ENCODE measurements at regions not wholly inside any gene's neighbourhood (a gene's known extent, or its start where the extent isn't known, plus 50 kb on each side); places are given as distances from the start of the nearest gene placed in this dataset.
"Not testable (repeated sequence)": the region's sequence is repeated elsewhere in the genome, so short reads cannot be mapped to it uniquely, and the experiment has no call there.

DNA sequence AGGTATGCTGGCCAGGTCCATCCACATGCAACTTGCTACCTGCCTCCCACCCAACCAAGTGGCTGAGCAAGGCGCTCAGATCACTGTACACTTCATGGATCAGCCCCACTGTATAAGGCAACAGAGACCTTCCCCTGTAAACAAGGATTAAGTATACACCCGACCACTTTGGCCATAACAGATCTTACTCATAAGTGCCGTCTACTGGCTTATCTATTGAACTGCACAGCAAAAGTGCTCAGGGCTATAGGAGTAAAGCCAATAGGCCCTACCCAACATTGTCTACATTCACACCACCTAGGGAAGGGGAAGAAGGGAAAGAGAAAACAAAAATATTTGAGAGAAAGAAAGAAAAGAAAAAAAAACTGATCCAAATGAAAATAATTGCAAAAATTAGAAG lies 663.9 kb upstream of the LRRTM1 start:
- H2AFZ ChIP-seq (ENCODE audit: low read length, unreplicated experiment), result no peak overlapping the region
- no peaks in the 10 kb centered on the region for H3K4me1 ChIP-seq (ENCODE audit: control insufficient read depth, insufficient read depth, low read length, unreplicated experiment)
- no peak overlapping the region for H3K4me3 ChIP-seq (ENCODE audit: low read depth, low read length)
- no peaks in the 10 kb centered on the region for H3K27me3 ChIP-seq (ENCODE audit: insufficient read depth, low read length)
- H3K27ac ChIP-seq (ENCODE audit: low read depth, low read length), result no peak overlapping the region
- no peaks in the 10 kb centered on the region for H3K36me3 ChIP-seq (ENCODE audit: insufficient read depth, low read length)
- no peaks in the 10 kb centered on the region for H3K79me2 ChIP-seq (ENCODE audit: control insufficient read depth, insufficient read depth, low read length, unreplicated experiment)

DNA sequence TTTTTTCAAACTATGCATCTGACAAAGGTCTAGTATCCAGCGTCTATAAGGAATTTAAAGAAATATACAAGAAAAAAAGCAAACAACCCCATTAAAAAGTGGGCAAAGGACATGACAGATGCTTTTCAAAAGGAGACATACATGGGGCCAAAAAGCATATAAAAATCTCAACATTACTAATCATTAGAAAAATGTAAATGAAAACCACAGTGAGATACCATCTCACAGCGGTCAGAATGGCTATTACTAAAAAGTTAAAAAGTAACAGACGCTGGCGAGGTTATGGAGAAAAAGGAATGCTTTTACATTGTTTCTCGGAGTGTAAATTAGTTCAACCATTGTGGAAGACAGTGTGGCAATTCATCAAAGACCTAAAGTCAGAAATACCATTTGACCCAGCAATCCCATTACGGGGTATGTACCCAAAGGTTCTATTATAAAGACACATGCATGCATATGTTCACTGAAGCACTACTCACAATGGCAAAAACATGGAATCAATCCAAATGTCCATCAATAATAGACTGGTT lies 643.1 kb upstream of the LRRTM1 start:
- Histone ChIP-seq H3K4me3 (ENCODE audit: low read depth, low read length) (no peak overlapping the region), H3K27ac (ENCODE audit: low read depth, low read length) (no peak overlapping the region), H2AFZ (ENCODE audit: low read length, unreplicated experiment) (no peak overlapping the region), H3K36me3 (ENCODE audit: insufficient read depth, low read length) (no peaks in the 10 kb centered on the region), H3K27me3 (ENCODE audit: insufficient read depth, low read length) (no peaks in the 10 kb centered on the region), H3K4me1 (ENCODE audit: control insufficient read depth, insufficient read depth, low read length, unreplicated experiment) (no peaks in the 10 kb centered on the region), H3K79me2 (ENCODE audit: control insufficient read depth, insufficient read depth, low read length, unreplicated experiment) (no peaks in the 10 kb centered on the region)

DNA sequence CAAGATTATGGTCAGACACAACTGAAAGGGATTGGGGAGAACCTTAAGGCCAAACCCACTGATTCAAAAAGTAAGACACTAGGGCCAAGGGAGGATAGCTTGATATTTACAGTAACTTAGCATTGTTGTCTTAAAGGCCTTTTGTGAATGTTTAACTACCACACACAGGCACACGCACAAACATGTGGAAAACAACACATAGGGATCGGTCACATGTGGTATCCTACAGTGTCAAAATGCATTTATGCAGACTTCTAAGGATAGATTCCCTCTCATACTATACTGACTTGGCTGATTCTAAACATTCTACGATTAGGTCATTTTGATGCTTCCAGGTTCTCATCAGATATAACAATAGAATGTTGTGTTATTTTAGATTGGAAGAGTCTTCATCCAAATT lies 638.9 kb upstream of the LRRTM1 start:
- Histone ChIP-seq H2AFZ (ENCODE audit: low read length, unreplicated experiment) (no peak overlapping the region), H3K27me3 (ENCODE audit: insufficient read depth, low read length) (no peaks in the 10 kb centered on the region), H3K27ac (ENCODE audit: low read depth, low read length) (no peak overlapping the region), H3K36me3 (ENCODE audit: insufficient read depth, low read length) (no peaks in the 10 kb centered on the region), H3K4me3 (ENCODE audit: low read depth, low read length) (no peak overlapping the region), H3K79me2 (ENCODE audit: control insufficient read depth, insufficient read depth, low read length, unreplicated experiment) (no peaks in the 10 kb centered on the region), H3K4me1 (ENCODE audit: control insufficient read depth, insufficient read depth, low read length, unreplicated experiment) (no peaks in the 10 kb centered on the region)

DNA sequence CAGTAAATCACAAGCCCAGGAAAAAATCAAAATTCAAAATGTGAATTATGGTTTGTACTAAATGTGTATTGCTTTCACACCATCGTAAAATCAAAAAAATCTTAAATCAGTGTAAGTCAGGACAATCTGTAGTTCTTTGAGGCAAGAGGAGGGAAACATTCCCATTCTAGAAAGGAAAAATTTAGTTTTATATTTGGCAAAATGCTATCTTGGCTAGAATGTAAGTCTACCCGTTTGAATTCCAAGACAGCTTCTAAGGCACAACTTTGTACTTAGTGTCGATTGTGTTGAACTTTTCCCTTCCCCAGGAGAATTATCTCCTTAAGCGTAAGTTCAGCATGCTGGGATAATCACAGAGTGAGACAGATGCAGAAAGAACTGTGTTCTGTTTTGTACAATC lies 638.2 kb upstream of the LRRTM1 start:
- Histone ChIP-seq H3K36me3 (ENCODE audit: insufficient read depth, low read length) (no peaks in the 10 kb centered on the region), H2AFZ (ENCODE audit: low read length, unreplicated experiment) (no peak overlapping the region), H3K27ac (ENCODE audit: low read depth, low read length) (no peak overlapping the region), H3K4me3 (ENCODE audit: low read depth, low read length) (no peak overlapping the region), H3K79me2 (ENCODE audit: control insufficient read depth, insufficient read depth, low read length, unreplicated experiment) (no peaks in the 10 kb centered on the region), H3K4me1 (ENCODE audit: control insufficient read depth, insufficient read depth, low read length, unreplicated experiment) (no peaks in the 10 kb centered on the region), H3K27me3 (ENCODE audit: insufficient read depth, low read length) (no peaks in the 10 kb centered on the region)

DNA sequence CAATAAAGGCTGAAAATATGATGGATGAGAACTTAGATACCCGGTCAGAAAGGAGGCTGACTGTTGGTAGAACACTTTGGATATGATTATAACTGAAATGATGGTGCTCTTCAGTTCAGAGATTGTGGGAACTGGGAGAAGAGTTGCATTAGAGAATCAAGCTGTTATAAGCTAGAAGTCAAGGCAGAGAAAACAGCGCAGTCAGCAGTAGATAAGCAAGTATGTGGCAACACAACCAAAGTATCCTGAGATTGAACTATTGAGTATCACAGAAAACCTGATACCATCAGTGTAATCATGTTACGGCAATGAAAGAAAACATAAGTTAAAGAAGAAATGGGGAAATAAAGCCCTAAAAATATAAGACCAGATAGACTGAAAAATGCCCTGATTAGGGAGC lies 633.9 kb upstream of the LRRTM1 start:
- no peaks in the 10 kb centered on the region for H3K27me3 ChIP-seq (ENCODE audit: insufficient read depth, low read length)
- no peak overlapping the region for H2AFZ ChIP-seq (ENCODE audit: low read length, unreplicated experiment)
- no peaks in the 10 kb centered on the region for H3K4me1 ChIP-seq (ENCODE audit: control insufficient read depth, insufficient read depth, low read length, unreplicated experiment)
- no peak overlapping the region for H3K27ac ChIP-seq (ENCODE audit: low read depth, low read length)
- H3K4me3 ChIP-seq (ENCODE audit: low read depth, low read length), result no peak overlapping the region
- no peaks in the 10 kb centered on the region for H3K79me2 ChIP-seq (ENCODE audit: control insufficient read depth, insufficient read depth, low read length, unreplicated experiment)
- H3K36me3 ChIP-seq (ENCODE audit: insufficient read depth, low read length), result no peaks in the 10 kb centered on the region

DNA sequence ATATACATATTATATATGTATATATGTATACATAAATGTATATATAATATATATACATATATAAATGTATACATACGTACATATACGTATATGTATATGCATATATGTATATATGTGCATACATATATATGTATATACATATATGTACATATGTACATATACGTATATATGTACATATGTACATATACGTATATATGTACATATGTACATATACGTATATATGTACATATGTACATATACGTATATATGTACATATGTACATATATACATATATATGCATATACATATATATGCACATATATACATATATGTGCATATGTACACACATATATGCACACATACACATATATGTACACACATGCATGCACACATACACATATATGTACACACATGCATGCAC lies 627.3 kb upstream of the LRRTM1 start:
- H3K4me3 ChIP-seq (ENCODE audit: low read depth, low read length); H3K4me1 ChIP-seq (ENCODE audit: control insufficient read depth, insufficient read depth, low read length, unreplicated experiment); H3K79me2 ChIP-seq (ENCODE audit: control insufficient read depth, insufficient read depth, low read length, unreplicated experiment); H3K27me3 ChIP-seq (ENCODE audit: insufficient read depth, low read length); H2AFZ ChIP-seq (ENCODE audit: low read length, unreplicated experiment); H3K27ac ChIP-seq (ENCODE audit: low read depth, low read length); H3K36me3 ChIP-seq (ENCODE audit: insufficient read depth, low read length): not testable (repeated sequence)

DNA sequence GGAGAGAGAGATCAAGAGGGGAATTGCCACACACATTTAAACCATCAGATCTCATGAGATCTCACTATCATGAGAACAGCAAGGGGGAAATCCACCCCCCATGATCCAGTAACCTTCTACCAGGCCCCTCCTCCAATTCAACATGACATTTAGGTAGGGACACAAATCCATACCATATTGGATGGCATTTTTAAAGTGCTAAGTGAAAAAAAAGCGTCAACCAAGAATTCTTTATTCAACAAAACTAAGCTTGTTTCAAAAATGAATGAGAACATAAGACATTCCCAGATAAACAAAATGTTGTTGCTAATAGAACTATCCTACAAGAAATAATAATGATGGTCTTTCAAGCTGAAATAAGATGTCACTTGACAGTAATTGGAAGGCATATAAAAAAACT lies 626.2 kb upstream of the LRRTM1 start:
- H3K4me1 ChIP-seq (ENCODE audit: control insufficient read depth, insufficient read depth, low read length, unreplicated experiment), result no peaks in the 10 kb centered on the region
- H3K4me3 ChIP-seq (ENCODE audit: low read depth, low read length), result no peak overlapping the region
- no peak overlapping the region for H3K27ac ChIP-seq (ENCODE audit: low read depth, low read length)
- H3K79me2 ChIP-seq (ENCODE audit: control insufficient read depth, insufficient read depth, low read length, unreplicated experiment), result no peaks in the 10 kb centered on the region
- no peak overlapping the region for H2AFZ ChIP-seq (ENCODE audit: low read length, unreplicated experiment)
- H3K36me3 ChIP-seq (ENCODE audit: insufficient read depth, low read length), result no peaks in the 10 kb centered on the region
- no peaks in the 10 kb centered on the region for H3K27me3 ChIP-seq (ENCODE audit: insufficient read depth, low read length)

DNA sequence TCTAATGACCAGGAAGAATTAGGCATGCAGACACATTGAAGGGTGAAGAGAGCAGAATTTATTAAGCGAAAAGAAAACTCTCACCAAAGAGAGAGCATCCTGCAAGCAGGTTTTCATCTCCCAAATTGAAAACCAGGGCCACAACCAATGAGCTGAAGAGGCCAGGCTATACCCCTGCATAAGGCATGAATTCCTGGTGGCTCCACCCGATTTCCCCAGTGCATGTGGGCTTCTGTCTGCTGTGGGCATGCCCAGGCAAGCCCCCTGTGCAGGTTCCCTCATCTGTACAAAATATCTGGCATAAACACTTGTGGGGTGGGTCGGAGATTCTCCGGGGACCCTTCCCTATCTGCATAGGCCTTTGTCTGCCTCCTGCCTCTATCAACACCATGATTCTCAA lies 621.6 kb upstream of the LRRTM1 start:
- Histone ChIP-seq H3K27ac (ENCODE audit: low read depth, low read length) (no peak overlapping the region), H3K79me2 (ENCODE audit: control insufficient read depth, insufficient read depth, low read length, unreplicated experiment) (no peaks in the 10 kb centered on the region), H3K27me3 (ENCODE audit: insufficient read depth, low read length) (no peaks in the 10 kb centered on the region), H2AFZ (ENCODE audit: low read length, unreplicated experiment) (no peak overlapping the region), H3K36me3 (ENCODE audit: insufficient read depth, low read length) (no peaks in the 10 kb centered on the region), H3K4me3 (ENCODE audit: low read depth, low read length) (no peak overlapping the region), H3K4me1 (ENCODE audit: control insufficient read depth, insufficient read depth, low read length, unreplicated experiment) (no peaks in the 10 kb centered on the region)

DNA sequence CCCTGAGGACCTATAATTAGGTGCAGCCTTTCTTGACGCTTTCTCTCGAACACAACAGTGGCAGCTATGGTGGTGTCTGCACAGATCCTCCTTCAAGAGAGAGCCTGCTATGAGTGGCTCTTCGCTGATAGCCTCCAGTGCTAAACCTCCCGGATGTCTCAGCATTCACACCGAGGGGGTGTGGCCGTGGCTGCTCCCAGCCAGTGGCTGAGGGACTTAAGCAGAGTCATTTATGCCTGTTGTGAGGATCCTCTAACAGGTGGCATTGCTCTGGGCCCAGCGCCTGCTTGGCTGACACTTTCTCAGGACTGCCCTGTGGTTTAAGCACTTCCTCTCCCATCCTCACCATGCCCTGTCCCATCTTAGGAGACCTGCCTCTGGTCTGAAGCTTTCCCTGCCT lies 592.0 kb upstream of the LRRTM1 start:
- Histone ChIP-seq H2AFZ (ENCODE audit: low read length, unreplicated experiment) (no peak overlapping the region), H3K4me1 (ENCODE audit: control insufficient read depth, insufficient read depth, low read length, unreplicated experiment) (no peaks in the 10 kb centered on the region), H3K27me3 (ENCODE audit: insufficient read depth, low read length) (no peaks in the 10 kb centered on the region), H3K79me2 (ENCODE audit: control insufficient read depth, insufficient read depth, low read length, unreplicated experiment) (no peaks in the 10 kb centered on the region), H3K27ac (ENCODE audit: low read depth, low read length) (no peak overlapping the region), H3K4me3 (ENCODE audit: low read depth, low read length) (no peak overlapping the region), H3K36me3 (ENCODE audit: insufficient read depth, low read length) (no peaks in the 10 kb centered on the region)

DNA sequence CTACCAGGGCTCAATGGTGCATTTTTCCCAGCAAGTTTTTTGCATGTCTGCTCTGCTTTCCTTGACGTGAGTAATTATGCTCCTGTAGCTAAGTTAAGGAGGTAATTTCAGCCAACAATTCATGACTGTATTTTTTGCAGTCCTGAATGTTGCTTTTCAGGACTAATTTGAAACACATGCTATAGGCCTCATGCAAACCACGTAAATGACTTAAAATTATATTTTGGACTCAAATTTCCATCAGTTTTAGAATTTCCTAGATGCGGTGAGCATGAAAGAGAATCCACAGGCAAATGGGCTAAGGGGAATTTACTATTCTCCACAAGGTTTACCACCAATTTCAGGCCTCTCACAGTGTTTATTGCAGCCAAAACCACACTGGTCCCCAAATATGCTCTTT lies 589.9 kb upstream of the LRRTM1 start:
- no peaks in the 10 kb centered on the region for H3K27me3 ChIP-seq (ENCODE audit: insufficient read depth, low read length)
- H3K4me1 ChIP-seq (ENCODE audit: control insufficient read depth, insufficient read depth, low read length, unreplicated experiment), result no peaks in the 10 kb centered on the region
- no peak overlapping the region for H2AFZ ChIP-seq (ENCODE audit: low read length, unreplicated experiment)
- no peak overlapping the region for H3K27ac ChIP-seq (ENCODE audit: low read depth, low read length)
- no peaks in the 10 kb centered on the region for H3K36me3 ChIP-seq (ENCODE audit: insufficient read depth, low read length)
- H3K79me2 ChIP-seq (ENCODE audit: control insufficient read depth, insufficient read depth, low read length, unreplicated experiment), result no peaks in the 10 kb centered on the region
- no peak overlapping the region for H3K4me3 ChIP-seq (ENCODE audit: low read depth, low read length)

DNA sequence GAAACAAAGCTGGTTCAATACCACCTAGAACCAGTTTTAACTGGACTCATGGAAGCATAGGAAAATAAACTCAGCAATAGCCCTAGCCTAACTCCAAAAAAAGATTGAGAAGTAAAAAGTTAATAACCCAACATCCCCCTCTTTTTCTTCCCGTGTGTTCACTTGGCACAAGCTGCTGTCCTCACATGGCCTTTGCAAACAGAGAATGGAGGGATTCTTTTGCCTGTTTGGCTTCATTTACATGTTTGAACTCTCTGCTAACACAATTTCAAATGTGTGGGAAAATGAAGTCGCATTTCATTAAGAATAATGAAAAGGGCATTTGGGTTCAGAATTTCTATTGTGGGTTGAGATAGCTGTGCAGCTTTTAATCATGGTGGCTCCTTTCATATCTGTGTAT lies 589.2 kb upstream of the LRRTM1 start:
- Histone ChIP-seq H3K79me2 (ENCODE audit: control insufficient read depth, insufficient read depth, low read length, unreplicated experiment) (no peaks in the 10 kb centered on the region), H3K27me3 (ENCODE audit: insufficient read depth, low read length) (no peaks in the 10 kb centered on the region), H3K27ac (ENCODE audit: low read depth, low read length) (no peak overlapping the region), H3K4me1 (ENCODE audit: control insufficient read depth, insufficient read depth, low read length, unreplicated experiment) (no peaks in the 10 kb centered on the region), H3K4me3 (ENCODE audit: low read depth, low read length) (no peak overlapping the region), H3K36me3 (ENCODE audit: insufficient read depth, low read length) (no peaks in the 10 kb centered on the region), H2AFZ (ENCODE audit: low read length, unreplicated experiment) (no peak overlapping the region)
